Activated T-helper 1 cell treated with Interleukin-2 at 50 U/mL for 16 hours (primary cell): ENCODE measurements at regions not wholly inside any gene's neighbourhood (a gene's known extent, or its start where the extent isn't known, plus 50 kb on each side); places are given as distances from the start of the nearest gene placed in this dataset.

Source experiments
- DNase-seq: peaks from one replicate; pipeline ENCODE4 v3.0.0-alpha.2; 2020; ENCODE audit warnings: low read depth

DNA sequence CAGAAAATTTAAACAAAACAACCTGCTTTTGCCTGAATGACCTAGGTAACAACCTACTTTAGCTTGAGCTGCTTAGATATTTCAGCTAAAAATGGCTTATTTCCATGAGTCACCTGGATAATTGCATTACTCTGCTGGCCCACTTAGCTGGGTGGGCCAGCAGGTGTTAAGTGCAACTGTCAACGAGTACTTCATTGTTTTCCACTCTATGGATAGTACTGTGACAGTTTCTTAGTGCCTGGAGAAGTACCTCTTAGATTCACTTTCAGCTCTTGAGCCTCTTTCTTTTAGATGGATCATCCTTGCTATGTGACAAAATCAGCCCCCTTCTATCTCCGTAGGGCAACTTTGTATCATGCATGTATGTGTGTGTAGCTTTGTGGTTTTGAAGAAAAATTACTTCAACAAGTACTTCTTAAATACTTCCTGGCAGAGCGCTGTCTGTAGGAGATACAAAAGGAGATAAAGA lies 368.2 kb upstream of the ATP2B1 start:
- no peak for DNase-seq

DNA sequence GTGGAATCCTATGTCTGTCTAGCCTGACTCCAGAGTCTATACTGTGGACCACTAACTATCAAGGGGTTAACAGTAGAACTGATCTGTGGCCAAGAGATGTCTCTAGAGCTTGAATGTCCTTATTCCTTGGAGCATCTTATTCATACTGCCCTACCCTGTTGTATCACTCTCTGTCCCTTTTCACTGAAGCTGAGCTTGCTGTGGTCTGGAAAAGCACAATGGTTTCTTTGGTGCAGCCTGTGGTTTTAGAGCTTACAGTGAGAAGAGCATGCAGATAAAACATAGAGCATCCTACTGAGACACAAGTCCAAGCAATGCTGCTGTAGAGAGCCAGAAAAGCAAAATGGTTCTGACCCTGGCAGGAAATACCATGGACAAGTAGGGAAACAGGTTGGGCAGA lies 367.0 kb upstream of the ATP2B1 start:
- DNase-seq = no peak

DNA sequence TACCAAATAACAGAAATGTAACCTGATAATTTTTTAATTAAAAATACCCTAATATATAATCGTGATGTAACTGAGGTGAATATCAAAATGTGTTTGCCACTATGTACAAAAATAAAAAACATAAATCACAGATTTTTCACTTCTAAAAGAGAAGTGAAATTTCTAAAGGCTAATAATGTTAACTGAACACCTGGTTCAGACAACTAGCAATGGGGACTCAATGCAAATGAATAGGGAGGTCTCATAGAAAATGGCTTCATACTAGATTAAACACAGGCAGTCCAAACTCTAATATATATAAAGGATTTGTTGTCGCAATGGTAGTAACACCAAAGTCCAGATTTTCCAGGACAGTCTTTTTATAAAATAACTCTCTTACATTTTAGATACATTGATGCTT lies 365.4 kb upstream of the ATP2B1 start:
- DNase-seq = no peak

DNA sequence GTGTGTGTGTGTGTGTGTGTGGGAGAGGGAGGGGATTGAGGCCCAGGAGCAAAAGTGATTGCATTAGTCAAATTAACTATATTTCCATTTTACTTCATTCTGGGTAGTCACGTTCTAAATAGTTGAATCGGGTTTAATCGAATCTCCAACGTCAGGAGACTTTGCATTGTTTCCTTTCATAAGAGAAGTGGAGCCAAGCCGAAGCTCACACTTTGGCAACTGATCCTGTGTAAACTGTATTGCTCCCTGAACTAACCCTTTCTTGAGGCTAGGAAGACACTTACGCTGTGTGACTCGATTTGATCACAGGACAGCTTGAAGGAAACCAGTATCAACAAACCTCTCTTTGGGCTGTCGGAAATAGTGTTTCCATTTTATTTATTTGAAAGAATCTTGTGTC lies 363.4 kb upstream of the ATP2B1 start:
- DNase-seq = no peak

DNA sequence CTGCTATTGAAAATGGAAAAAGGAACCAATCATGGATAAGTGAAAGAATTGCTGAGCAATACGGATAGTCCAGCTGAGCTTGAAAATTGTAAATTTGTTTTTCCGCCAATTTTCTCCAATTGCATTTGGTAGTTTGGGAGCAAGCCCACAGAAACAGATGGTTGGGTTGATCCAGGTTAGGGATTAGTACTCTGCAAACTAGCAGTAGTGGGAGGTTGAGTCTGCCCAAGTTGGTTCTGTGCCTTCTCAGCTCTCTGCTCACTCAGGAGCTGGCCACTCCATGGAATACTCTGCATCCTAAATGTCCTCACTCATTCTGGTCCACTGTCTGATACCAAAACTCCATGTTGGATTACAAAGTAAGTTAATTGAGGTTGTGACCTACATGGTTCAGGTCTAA lies 361.1 kb upstream of the ATP2B1 start:
- DNase-seq = no peak

DNA sequence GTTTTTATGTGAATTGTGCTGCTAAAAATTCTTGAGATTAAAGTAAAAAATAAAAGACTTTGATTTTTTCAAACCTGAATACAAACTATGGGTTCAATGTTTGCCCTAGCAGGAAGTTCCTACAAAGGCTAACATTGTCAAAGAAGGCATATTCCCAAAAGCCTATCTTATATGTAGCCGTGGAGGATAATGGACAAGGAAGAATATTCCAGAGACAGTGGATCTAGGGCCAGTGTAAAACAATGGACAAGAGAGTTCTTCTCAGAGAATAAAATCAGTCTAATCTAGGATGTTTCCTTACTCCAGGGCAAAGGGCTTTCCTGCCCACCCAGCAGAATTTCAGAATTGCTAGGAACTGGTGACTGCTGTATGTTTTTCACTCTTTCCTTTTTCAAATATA lies 359.2 kb upstream of the ATP2B1 start:
- DNase-seq = no peak

DNA sequence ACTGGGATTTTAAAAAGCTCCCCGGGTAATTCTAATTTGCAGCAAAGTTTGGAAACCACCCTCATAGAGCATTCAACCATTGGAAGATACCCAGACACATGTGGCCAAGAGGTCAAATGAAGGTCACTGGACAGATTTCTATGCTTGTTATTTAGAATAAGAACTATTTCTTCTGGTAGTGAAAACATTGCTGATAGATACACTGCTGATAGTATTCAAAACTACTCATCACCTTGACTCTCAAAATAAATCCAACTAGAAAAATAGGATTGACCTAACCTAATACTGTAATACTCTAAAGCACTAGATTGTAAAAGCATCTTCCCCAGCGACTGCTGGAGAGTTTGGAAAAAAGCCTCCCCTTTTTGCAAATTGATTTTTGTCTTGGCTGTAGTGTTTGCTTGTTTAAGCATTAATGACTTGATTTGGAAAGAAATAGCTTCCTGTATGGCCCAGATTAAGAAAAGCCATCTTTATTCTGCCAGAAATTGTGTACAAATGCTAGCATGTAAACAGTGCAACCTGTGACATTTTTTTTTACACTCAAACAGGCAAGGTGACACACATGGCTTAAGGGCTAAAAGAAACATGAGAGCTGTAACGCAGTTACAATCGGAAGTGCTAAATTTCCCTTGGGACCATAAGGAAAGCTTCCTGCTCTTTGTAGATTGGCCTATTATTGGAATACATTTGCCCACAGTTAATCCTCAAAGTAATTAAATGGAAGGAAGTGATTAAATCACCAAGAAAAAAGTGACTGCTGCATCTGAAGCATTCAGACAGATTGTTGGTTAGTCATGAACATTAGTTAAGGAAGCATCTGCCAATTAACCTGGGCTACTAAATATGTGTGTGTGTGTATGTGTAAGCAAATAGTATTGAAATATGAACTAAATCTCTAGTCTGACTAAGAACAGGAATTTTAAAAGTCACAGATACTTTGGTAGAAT lies 356.5 kb upstream of the ATP2B1 start:
- DNase-seq = no peak

DNA sequence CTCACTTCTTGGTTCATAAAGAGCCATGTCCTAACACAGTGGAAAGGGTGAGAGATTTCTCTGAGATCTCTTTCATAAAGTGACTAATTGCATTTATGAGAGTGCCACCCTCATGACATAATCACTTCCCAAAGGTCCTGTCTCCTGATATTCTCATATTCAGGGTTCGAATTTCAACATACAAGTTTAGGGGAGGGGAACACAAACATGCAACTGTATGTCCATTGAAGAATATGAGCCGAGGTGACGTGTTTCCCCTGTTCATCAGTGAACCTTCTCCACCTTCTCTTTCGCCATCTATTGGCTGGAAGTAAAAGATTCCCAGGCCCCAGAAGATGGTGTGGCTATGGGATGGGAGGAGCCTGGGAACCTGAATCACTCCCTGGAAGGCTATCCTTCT lies 354.2 kb upstream of the ATP2B1 start:
- no peak for DNase-seq

DNA sequence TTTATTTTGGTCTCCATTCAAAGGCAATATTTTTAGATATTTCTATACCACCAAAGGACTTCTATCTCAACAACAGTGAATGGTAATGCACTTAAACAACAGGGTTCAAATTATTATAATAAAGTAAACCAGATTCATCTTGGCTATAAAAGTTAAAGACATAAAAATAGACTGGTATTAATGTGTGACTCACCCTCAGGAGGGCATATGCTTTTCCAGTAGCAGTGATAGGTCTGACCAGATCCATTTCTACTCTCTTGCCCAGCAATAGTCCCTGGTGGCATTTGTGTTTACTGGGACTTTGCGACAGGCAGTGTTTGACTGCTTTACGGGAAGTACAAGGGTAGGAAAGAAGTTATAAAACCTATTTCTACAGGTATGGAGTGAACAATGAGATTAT lies 353.2 kb upstream of the ATP2B1 start:
- DNase-seq = no peak

DNA sequence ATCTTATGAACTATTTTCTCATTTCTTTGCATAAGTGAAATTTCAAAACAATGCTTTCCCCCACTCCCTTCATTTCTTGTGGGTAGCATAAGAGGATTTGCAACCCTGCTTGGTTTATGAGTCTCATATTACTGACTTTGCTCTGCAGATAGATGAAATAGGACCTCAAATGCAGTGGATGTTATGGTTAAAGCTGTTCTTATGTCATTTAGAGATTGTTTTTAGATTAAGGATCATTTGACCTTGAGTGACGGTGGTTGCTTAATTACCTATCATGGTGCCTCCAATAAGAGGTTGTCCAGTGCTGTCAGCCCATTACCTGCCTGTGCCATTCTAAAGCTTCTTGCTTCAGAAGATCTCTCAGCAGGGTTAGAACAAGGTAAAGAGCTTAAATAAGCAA lies 351.4 kb upstream of the ATP2B1 start:
- DNase-seq = no peak

DNA sequence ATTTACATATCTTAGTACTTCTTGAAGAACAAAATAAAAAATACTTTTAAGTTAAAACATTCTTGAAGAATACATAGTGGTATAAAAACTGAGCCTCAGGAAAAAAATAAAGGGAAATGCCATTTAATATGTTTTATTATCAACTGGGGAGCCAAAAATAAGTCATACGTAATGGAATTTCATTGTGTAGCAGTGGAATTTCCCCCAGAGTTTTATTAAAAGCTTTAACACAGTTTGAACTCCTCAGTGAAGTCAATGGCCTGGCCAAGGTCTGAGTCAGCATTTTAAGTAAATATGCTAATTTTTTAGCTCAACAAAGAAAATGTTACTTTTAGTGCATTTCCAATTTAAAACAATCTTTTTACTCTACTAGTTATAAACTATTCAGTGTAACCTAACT lies 350.1 kb upstream of the ATP2B1 start:
- DNase-seq = no peak

DNA sequence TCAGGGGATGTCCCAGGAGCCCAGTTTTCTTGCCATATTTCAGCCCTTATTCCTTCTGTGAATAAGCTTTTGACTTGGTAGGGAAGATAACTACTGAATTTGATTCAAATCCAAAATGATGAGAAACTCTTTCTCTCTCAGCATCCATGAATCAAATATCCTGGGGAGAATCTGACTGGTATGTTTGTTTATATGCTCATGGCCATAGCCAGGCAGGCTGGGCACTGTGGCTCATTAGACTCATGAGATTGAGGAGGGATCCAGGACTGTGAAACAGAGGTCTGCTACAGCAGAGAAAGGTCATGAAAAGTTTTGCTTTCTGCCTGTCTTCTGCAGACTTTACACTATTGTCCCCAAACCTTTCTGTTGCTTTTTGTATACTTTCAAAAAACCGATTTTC lies 346.4 kb upstream of the ATP2B1 start:
- DNase-seq = no peak

DNA sequence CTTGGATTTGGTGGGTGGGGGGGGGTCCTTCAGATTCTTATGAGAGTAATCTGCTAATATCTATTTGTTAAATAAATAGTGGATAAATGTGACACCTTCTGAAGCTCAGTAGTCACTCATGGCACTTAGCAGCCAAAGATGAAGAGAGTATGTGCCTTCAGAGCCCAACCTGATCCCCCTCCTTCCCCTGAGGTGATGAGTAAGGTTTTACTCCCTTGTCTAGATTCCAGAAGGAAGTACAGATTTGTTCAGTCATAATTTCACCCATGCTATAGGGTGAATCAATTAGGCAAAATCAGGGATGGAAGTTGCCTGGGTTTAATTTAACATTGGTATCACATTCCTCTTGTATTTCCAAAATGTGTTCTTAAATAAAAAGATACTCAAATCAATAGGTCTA lies 340.3 kb upstream of the ATP2B1 start:
- no peak for DNase-seq

DNA sequence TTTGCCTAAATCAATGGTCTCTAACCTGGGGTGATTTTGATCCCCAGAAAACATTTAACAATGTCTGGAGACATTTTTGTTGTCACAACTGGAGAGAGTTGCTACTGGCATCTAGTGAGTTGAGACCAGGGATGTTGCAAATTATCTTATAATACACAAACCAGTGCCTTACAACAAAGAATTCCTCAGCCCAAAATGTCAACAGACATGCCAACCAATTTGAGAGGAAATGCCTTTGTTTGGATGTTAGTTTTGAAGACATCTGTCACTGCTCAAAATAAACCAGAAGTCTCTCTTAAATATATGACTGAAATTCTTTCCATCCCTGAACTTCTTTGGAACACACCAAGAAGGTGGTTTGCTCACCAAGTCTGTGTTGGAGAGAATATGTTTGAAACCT lies 336.9 kb upstream of the ATP2B1 start:
- DNase-seq = no peak

DNA sequence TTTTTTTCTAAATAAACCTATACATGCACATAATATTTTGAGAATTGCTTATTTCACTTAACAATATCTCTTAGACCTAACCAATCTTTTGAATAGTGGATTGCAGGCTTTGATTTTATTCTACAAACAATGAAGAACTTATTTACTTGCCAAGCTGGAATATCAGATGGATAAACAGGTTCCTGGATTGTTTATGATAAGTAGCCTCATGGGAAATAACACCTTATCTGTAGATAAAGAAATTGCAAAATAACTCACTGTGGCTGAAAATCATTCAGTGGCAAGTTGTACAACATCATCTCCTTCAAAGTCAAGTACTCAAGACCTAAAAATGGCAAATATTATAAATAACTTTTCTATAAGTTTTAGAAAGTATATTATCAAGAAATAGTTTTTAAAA lies 335.4 kb upstream of the ATP2B1 start:
- no peak for DNase-seq

DNA sequence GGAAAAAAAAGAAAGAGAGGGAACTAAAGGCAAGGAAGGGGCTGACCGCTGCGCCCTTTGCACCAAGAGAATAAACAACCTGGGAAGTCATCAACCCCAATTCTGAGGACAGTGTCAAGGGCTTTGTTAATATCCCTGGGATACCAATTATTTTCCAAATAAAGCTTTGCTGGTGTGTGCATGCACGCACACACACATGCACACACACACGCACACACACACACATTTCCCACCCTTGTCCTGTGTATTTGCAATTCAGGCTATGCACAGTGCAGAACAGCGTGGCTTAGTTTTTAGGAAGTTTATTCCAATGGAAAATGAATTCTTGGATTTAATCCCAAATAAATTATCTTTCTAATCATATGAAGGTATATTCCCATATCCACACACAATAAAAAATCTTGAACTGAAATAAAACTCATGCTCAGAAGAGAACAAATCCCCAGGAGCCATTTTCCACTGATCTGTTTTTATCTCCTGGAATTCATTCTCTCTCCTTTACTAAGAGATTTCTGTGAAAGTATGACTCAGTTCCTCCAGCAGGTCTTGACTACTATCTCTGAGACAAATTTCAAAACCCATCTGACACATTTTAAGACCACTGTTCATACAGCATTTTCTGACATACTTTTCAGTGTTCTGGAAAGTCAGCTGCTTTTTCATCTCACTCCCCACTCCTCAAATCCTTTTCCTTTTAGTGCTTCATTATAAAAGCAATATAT lies 334.4 kb upstream of the ATP2B1 start:
- no peak for DNase-seq

DNA sequence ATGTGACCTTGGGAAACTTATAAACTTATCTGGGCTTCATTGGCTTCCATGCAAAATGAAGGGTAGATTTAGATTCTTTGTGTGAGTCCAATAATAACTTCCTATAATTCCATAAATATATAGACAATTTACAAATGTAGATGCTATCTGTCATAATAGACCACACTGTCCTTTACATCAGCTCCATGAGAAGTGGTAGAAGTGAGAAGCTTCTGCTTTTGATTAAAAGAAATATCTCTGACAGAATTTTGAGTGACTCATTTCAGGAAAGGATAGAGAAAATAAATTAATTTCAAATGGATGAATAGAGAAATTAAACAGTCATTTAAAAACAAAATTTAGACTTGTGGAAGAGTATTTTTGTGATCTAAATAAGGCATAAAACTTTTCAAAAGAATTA lies 329.7 kb upstream of the ATP2B1 start:
- no peak for DNase-seq

DNA sequence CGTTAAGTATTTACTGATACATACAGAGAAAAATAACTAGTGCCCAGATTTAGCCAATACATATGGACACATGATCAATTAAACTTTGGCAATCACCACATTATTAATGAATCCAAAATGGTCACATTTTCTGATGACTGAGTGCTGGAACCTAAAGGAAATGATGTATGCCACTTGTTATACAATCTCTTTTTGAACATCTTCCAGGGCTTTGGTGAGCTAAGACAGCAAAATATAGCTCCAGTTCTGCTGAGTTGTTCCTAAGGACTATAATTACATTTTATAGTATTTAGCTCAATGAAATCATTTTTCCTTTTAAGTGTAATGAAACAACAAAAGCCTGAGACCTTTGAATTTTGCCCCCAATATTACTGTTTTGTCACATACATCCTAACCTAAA lies 329.1 kb upstream of the ATP2B1 start:
- no peak for DNase-seq

DNA sequence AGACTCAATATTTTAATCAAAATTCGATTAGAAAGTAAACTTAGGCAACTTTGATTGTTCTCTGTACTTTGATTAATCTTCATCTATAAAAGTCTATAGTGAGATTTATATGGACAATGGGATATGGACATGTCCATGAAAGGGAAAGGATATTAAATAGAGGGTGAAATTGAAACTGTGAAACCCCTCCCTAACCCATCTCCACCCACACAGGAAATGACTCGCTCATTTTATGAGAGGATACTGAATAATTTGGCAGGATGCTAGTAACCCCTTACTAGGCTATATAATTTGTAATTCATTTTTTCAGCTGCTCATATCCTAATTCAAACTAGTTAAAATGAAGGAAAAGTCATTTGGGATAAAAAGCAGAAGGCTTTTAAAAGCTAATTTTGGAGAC lies 328.0 kb upstream of the ATP2B1 start:
- DNase-seq = no peak

DNA sequence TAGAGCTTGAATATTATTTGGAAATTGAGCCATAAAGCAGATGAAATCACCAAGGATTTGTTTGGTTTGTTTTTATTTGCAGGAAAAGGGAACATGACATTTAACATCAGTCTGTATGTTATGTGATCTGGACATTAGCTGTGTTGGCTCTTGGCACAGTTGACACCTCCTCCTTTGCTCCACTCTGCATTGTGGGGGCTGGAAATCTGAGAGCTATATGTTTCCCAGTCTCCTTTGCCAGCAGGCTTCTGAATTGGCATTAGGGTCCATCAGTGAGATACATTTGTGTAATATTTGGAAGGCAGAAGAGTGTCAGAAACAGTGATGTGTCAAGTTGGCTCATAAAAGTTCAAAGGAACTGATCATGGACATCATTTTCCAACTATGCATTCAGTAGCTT lies 322.1 kb upstream of the ATP2B1 start:
- no peak for DNase-seq

DNA sequence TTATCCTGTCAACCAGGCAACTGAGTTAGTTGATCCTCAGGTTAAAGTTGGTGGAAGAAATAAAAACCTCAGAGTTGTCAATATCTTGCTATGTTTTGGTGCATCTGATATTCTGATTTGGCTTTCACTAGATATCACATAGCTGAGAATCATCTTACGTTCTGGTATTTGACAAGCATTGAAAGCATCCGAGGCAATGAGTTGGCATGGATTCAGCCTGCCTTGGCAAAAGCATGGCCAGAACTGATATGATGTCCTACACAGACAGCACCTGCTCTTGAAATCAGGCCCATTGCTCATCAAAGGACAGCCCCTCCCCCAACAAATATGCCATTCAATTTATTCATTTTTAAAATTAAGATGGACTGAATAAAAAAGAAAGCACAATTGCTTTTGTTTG lies 320.7 kb upstream of the ATP2B1 start:
- DNase-seq = no peak

DNA sequence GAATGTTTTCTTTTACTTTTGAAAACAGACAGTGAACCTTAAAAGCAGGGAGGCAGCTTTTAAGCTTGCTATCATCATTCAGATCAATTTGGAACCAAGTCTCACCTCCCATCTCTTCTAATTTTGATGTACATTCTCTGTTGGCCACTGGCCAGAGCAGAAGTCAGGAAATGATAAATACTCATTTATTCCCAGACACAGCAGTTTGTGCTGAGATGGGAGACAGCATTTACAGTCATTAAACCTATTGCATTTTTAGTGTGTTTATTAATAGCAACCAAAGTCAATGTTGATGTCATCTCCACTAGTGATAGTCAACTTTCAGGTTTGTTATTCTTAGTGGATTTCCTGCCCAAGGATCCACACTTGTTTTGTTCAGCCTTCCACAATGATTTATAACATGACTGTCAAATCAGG lies 320.0 kb upstream of the ATP2B1 start:
- no peak for DNase-seq

DNA sequence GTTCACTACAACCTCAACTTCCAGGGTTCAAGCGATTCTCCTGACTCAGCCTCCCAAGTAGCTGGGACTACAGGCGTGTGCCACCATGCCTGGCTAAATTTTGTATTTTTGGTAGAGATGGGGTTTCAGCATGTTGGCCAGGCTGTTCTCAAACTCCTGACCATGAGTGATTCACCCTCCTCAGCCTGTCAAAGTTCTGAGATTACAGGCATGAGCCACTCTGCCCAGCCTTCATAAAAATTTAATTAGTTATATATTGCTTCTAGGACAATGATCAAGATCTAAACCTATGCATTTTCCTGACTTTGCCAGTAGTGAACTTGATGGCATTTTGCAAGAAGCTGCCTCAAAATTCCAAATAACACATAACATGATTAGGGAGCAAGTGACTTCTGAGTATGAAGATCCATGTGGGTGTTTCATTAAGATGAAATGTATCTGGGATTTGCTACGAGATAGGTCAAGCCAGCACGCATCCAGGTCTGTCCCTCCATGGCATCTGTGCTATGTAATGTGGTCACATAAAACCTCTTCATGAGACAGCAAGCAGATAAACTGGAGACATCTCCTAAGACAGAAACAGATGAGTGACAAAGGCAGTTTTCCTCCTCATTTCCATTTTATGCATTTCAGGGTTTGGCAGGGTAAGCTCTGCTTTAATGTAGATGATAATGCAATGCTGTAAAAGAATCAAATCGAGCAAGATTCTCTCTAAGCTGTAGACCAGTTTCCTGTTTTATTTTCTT lies 319.4 kb upstream of the ATP2B1 start:
- no peak for DNase-seq
